Hippocampal formation (tissue), 2 donors: ENCODE measurements at regions not wholly inside any gene's neighbourhood (a gene's known extent, or its start where the extent isn't known, plus 50 kb on each side); places are given as distances from the start of the nearest gene placed in this dataset.
"Not testable (repeated sequence)": the region's sequence is repeated elsewhere in the genome, so short reads cannot be mapped to it uniquely, and the experiment has no call there.

Experiments used
- DNase-seq, 2 donors: peaks; one replicate each; lab custom pipeline; 2025; lab: John Stamatoyannopoulos, UW

DNA sequence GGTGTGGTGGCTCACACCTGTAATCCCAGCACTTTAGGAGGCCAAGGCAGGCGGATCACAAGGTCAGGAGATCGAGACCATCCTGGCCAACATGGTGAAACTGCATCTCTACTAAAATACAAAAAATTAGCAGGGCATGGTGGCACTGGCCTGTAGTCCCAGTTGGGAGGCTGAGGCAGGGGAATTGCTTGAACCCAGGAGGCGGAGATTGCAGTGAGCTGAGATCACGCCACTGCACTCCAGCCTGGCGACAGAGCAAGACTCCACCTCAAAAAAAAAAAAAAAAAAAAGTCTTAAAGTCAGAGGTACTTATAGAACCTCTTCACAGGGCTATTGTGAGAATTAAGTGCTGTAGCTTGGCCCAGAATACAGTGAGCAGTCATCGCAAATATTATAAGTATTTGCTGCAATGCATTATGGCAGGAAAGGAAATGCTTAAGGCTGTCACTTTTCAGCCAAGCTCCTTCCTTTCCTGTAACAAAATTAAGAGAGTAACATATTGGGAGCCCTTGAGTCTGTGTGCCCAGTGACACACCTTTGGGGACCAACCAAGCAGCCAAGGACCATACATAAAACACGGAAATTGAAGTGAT, 110.9 kb upstream of the HAND1 start:
- not testable (repeated sequence) for DNase-seq

DNA sequence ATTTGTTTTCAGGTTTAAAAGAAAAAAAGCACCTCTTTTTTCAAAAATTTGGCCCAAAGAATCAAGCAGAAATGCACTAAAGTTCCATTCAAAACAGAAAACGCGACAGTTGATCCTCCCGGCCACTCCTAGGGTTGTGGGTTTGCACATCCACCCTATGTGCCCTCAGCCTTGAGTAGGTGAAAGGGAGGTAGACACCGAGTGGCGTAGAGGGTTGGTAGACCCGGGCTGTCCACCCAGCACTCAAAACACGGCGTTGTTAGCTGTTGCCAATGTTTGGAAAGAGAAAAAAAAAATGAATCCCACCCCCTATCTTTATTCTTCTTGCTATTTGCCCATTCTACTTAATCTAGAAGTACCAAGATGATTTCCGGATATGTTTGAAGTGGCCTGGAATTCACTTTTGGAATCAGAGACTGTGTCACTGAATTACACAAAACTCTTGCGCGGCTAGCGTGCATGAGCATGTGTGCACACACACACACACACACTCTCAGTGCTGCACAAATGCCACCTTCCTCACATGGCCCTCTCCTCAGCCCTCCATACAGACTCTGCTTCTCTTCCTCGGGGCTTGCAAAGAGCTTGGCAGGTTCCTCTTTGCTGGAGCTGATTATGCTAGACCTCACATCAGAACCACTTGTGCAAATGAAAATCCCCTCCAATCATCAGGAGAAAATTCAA, 110.2 kb upstream of the HAND1 start:
- DNase-seq: no peak

GRCh38 chr5:154587123-154588026, 109.3 kb upstream of the HAND1 start:
- DNase-seq: no peak

GRCh38 chr5:154583671-154584177, 105.7 kb upstream of the HAND1 start:
- no peak for DNase-seq

DNA sequence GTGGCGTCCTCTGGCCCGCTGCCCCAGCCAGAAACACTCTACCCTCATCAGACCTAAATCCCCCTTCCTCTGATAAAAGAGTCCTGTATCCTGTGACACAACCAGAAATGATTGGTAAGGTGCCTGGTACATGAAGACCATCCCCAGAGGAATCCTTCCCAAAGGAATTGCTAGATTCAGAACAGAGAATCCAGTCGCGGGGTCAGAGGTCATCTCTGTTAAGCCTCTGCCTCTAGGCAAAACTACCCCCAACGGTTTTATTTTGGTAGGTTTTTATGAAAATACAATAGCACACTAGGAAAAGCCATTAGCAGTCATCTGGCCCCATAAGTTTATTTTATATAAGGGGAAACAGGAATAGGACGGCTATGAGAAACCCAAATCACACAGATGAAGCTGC, 102.4 kb upstream of the HAND1 start:
- no peak for DNase-seq

DNA sequence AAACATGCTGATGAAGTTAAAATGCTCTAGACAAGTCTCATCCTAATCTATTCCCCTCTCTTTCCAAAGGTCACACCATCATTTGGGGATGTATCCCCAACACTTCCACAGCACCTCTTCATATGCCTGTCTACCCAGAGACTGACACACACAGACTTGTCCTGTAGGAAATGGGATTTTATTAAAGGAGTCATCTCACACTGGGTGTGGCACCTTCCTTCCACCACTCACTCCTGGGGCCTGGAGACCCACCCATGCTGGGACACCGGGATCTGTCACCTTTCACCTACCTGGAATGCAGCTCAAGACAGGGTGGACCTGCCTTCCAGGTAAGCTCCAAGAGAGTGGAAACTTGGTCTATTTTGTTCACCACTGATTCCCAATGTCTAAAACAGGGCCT, 99.4 kb upstream of the HAND1 start:
- DNase-seq: no peak

GRCh38 chr5:154576429-154576806, 98.4 kb upstream of the HAND1 start:
- no peak for DNase-seq

- no peak for DNase-seq
Measured at GRCh38 chr5:154575546-154576428, 97.8 kb upstream of the HAND1 start.

DNA sequence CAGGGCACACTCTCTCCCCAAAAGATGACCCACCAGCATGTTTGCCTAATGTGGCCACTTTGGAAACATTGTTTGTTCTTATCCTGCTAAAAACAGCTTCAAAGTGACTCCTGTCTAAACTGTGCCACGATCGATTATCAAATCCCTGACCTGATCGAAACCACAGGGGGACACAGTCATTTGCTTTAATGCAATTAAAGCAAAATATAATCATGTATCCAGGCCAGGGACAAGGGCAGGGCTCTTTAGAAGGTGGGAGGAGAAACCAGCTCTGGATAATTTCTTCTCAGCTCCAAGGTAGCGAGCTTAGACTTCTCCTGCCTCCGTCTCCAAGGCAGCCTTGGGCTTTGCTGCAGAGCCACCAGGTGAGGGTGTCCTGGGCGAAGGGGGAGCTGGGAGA, 95.0 kb upstream of the HAND1 start:
- DNase-seq: no peak

GRCh38 chr5:154571325-154572035, 93.5 kb upstream of the HAND1 start:
- no peak for DNase-seq

GRCh38 chr5:154570572-154571324, 92.7 kb upstream of the HAND1 start:
- DNase-seq: no peak

- DNase-seq: no peak
Measured at GRCh38 chr5:154568589-154568988, 90.6 kb upstream of the HAND1 start.

DNA sequence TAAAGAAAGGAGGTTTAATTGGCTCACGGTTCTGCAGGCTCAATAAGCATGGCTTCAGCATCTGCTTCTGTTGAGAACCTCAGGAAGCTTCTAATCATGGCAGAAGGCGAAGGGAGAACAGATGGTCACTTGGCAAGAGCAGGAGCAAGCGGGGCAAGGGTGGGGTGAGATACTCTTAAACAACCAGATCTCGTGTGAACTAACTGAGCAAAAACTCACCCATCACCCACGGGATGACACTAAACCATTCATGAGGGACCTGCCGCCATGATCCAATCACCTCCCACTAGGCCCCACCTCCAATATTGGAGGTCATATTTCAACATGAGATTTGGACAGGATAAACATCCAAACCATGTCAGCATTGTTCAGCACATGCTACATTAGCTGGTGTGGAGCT, 89.1 kb upstream of the HAND1 start:
- DNase-seq: no peak

DNA sequence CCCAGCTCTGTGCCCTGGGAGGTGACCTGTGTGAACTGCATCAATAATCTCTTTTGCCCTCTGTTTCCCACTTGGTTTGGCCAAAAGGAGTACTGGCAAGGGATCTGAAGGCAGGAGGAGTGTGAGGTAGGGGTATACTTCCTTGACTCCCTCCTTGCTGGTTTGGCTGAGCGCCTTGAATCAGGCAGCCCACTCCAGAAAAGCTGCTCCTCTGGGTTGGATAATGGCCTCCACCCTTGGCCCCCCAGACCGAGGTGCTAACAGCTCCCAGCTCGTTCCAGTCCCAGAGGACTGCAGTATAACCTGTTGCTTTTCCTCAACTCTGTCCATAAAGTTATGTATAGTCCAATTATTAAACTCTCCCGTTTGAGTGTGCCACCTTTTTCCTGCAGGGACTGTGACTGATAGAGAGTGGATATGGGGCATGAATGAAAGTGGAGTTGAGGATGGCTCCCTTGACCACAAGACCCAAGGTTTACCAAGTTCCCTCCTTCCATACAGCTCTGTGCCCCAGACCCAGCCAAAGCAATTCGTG, 88.2 kb upstream of the HAND1 start:
- DNase-seq: no peak

GRCh38 chr5:154565123-154565522, 87.1 kb upstream of the HAND1 start:
- DNase-seq: no peak

DNA sequence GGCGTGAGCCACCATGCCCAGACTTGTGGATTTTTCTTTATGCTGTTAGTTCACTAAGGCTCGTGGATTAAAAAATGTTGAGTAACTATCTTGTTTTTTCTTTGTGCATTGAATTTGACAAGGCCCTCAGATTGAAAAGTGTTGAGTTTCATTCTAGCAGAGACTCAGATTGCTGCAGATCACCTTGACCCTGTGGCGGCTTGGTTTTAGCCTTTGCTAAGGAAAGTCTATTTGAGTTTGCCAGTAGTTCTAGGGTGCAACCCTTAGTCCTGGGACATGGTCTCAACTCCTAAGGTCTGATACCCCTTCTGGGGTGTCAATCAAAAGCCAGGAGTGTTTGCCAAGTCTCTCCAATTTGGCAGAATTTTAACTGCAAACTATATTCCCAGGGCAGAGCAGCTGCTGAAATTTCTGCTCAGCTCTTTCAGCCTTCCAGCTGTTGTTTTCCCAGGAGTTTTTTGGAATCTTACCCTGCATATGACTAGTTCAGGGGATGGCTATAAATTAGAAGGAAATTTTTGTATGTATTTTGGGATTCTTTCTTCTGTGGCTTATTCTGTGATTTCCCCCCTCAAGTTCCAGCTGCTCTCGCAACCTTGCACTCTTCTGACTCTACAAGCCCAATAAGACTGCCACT, 84.3 kb upstream of the HAND1 start:
- DNase-seq: no peak

GRCh38 chr5:154559398-154560276, 81.6 kb upstream of the HAND1 start:
- DNase-seq: no peak

DNA sequence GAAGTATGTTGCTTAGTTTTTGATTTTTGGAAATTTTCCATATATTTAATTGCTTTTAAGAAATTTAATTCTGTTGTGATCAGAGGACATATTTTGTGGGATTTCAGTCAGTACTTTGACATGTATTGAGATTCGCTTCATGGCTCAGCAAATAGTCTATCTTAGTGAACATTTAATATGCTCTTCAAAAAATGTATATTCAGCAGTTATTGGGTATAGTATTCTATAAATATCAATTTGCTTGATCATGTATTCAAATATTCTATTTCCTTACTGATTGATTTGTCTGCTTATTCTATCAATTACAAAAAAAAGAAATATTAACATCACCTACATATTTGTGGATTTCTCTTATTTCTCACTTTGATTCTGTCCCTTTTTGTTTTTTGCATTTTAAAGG, 79.5 kb upstream of the HAND1 start:
- DNase-seq: no peak

GRCh38 chr5:154547551-154547950, 69.5 kb upstream of the HAND1 start:
- DNase-seq: no peak
